ENCODE measurements at regions not wholly inside any gene's neighbourhood (a gene's known extent, or its start where the extent isn't known, plus 50 kb on each side); places are given as distances from the start of the nearest gene placed in this dataset.

DNA sequence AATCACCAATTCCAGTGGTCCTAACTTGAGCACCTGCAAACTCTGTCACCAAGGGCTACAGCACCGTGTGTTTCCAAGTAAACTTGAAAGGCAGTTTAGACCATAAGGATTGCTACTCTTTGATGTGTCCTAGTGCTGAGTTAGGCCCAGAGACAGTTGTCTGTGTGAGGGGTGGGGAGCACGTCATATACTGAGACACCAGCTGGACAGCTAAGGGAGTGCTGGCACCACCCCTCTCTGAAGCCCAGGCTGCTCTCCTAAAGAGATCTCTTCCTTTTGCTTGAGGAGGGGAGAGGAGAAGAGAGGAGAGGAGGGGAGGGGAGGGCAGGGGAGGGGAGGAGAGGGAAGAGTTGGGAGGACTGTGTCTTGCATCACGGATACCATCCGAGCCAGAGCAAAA is 218.7 kb upstream of the TACR3 start:
- H3K4me3 ChIP-seq (ENCODE audit: low read depth, low read length): no peak overlapping the region
- no peak for DNase-seq (ENCODE audit: low read depth)
- TF ChIP-seq, protein P1, sequence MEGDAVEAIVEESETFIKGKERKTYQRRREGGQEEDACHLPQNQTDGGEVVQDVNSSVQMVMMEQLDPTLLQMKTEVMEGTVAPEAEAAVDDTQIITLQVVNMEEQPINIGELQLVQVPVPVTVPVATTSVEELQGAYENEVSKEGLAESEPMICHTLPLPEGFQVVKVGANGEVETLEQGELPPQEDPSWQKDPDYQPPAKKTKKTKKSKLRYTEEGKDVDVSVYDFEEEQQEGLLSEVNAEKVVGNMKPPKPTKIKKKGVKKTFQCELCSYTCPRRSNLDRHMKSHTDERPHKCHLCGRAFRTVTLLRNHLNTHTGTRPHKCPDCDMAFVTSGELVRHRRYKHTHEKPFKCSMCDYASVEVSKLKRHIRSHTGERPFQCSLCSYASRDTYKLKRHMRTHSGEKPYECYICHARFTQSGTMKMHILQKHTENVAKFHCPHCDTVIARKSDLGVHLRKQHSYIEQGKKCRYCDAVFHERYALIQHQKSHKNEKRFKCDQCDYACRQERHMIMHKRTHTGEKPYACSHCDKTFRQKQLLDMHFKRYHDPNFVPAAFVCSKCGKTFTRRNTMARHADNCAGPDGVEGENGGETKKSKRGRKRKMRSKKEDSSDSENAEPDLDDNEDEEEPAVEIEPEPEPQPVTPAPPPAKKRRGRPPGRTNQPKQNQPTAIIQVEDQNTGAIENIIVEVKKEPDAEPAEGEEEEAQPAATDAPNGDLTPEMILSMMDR (IDR thresholded peaks at IDR 0.05; ENCODE audit: control insufficient read depth, extremely low read depth, insufficient read depth): no peak

DNA sequence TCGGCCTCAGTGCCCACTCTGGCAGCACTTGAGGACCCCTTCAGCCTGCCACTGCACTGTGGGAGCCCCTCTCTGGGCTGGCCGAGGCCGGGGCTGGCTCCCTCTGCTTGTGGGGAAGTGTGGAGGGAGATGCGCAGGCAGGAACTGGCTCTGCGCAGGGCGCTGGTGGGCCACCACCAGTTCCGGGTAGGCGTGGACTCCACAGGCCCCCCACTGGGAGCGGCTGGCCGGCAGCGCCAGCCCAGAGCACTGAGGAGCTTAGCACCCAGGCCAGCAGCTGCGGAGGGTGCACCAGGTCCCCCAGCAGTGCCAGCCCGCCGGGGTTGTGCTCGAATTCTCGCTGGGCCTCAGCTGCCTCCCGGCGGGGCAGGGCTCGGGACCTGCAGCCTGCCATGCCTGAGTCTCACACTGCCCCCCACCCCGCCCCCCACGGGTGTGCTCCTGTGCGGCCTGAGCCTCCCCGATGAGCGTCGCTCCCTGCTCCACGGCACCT is 216.9 kb upstream of the TACR3 start:
- TF ChIP-seq, protein P1 (IDR thresholded peaks at IDR 0.05; ENCODE audit: control insufficient read depth, extremely low read depth, insufficient read depth): no peak
- no peak for DNase-seq (ENCODE audit: low read depth)
- no peak overlapping the region for H3K4me3 ChIP-seq (ENCODE audit: low read depth, low read length)

DNA sequence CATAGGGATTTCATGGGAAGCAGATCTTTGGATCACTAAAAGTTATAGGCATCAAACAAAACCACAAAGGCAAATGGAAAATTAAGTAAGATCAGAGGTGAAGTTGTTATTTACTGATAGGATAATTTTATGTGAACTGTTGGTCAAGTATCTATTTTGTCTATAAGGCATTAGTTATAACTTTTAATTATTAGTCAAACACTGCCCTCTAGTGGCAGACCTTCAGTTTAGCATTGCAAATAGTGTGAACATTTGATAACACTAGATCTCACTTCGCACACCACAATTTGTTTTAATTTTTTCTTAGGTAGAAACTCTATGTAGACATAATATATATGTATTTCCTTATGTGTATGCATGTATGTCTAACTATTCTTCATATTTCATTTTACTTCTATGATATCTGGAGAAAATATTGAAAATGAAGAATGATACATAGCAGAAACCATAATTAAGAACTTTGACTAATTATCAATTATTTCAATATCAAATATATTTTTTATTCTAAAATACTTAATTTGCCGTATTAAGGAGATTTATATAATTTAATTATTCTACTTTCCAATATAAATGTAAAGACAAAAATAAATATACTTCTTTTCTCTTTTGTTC is 214.5 kb upstream of the TACR3 start:
- DNase-seq (ENCODE audit: low read depth): peak; percentile 35
- H3K4me3 ChIP-seq (ENCODE audit: low read depth, low read length): no peak overlapping the region
- TF ChIP-seq, protein P1 (IDR thresholded peaks at IDR 0.05; ENCODE audit: control insufficient read depth, extremely low read depth, insufficient read depth): peak; percentile 65

DNA sequence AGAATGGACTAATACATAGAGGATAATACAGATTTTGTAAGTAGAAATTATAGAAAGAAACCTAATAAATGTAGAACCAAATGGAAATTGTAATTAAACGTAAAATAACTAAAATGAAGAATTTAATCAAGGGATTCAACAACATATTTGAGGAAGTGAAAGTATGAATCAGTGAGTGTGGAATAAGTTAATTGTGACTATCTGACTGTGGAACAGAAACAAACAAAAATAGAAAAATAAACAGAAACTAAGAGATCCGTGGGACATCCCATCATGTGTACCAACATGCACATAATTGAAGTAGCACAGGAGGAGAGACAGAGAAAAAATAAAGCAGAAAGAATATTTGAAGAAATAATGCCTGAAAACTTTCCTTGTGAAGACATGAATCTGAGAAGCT is 208.6 kb upstream of the TACR3 start:
- DNase-seq (ENCODE audit: low read depth): no peak
- TF ChIP-seq, protein P1 (IDR thresholded peaks at IDR 0.05; ENCODE audit: control insufficient read depth, extremely low read depth, insufficient read depth): no peak
- no peak overlapping the region for H3K4me3 ChIP-seq (ENCODE audit: low read depth, low read length)

DNA sequence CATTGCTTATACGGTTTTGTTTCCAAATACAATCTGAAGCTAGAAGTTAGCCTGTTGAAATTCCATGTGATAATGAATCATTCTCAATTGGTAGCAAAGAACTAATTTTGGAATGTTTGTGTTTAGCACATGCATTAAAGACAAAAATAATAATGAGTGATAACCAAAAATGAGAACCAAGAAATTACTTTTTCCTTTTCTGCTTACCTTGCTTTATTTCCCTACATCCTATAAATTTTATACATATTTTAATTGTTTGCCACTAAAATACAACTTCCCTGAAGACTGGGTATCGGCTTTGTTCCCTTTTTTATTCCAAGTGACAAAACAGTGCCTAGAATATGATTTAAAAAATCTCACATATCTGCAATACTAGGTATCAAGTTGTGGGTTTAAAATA is 203.8 kb upstream of the TACR3 start:
- DNase-seq (ENCODE audit: low read depth): no peak
- TF ChIP-seq, protein P1 (IDR thresholded peaks at IDR 0.05; ENCODE audit: control insufficient read depth, extremely low read depth, insufficient read depth): no peak
- no peak overlapping the region for H3K4me3 ChIP-seq (ENCODE audit: low read depth, low read length)

DNA sequence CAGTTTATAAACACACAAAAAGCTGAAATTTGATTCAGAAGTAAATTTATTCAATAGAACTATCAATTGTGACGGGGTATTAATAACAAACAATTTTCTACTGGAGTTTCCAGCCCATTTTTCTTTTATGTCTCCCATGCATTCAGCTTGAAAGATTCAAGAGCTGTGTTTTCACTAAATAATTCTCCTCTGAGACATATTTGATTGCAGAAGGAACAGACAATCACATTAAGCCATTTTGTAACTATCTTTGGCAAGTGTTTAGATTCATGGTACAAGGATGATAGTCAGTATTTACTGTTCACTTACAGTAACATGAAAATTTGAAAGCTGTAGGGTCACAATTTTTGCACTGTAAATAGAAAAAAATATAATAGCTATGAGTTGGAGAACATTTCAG is 198.4 kb upstream of the TACR3 start:
- no peak for DNase-seq (ENCODE audit: low read depth)
- TF ChIP-seq, protein P1 (IDR thresholded peaks at IDR 0.05; ENCODE audit: control insufficient read depth, extremely low read depth, insufficient read depth): no peak

More for the DNA sequence above, 198.4 kb upstream of the TACR3 start:
- no peak overlapping the region for H3K4me3 ChIP-seq (ENCODE audit: low read depth, low read length)
